Osteocyte (in vitro differentiated cells): ENCODE measurements at regions not wholly inside any gene's neighbourhood (a gene's known extent, or its start where the extent isn't known, plus 50 kb on each side); places are given as distances from the start of the nearest gene placed in this dataset.

Source experiments
- DNase-seq: peaks from one replicate; pipeline ENCODE4 v3.0.0; 2021; ENCODE audit warnings: mixed read lengths; ENCODE audit not compliant: unreplicated experiment; ENCODE audit errors: extremely low spot score
- H3K27ac Mint-ChIP-seq: one replicate; pipeline ENCODE4 v1.8.0; 2021; ENCODE audit warnings: mild to moderate bottlenecking, mixed read lengths; ENCODE audit not compliant: unreplicated experiment
- H3K27me3 Mint-ChIP-seq: one replicate; pipeline ENCODE4 v1.8.0; 2021; ENCODE audit warnings: mixed read lengths; ENCODE audit not compliant: unreplicated experiment
- H3K36me3 Mint-ChIP-seq: one replicate; pipeline ENCODE4 v1.8.0; 2021; ENCODE audit warnings: mixed read lengths; ENCODE audit not compliant: unreplicated experiment
- H3K4me1 Mint-ChIP-seq: one replicate; pipeline ENCODE4 v1.8.0; 2021; ENCODE audit warnings: mixed read lengths; ENCODE audit not compliant: unreplicated experiment
- H3K4me3 Mint-ChIP-seq: one replicate; pipeline ENCODE4 v1.8.0; 2021; ENCODE audit warnings: mild to moderate bottlenecking, moderate library complexity, mixed read lengths; ENCODE audit not compliant: unreplicated experiment
- H3K9me3 Mint-ChIP-seq: one replicate; pipeline ENCODE4 v1.8.0; 2021; ENCODE audit warnings: mixed read lengths; ENCODE audit not compliant: unreplicated experiment
- TF ChIP-seq, protein P1 (sequence below): fragments of 200-600 bp; sonication (generic); IDR thresholded peaks from 2 replicates; pipeline ENCODE4 v1.5.0; 2021; ENCODE audit warnings: antibody characterized with exemption, mild to moderate bottlenecking, moderate library complexity

DNA sequence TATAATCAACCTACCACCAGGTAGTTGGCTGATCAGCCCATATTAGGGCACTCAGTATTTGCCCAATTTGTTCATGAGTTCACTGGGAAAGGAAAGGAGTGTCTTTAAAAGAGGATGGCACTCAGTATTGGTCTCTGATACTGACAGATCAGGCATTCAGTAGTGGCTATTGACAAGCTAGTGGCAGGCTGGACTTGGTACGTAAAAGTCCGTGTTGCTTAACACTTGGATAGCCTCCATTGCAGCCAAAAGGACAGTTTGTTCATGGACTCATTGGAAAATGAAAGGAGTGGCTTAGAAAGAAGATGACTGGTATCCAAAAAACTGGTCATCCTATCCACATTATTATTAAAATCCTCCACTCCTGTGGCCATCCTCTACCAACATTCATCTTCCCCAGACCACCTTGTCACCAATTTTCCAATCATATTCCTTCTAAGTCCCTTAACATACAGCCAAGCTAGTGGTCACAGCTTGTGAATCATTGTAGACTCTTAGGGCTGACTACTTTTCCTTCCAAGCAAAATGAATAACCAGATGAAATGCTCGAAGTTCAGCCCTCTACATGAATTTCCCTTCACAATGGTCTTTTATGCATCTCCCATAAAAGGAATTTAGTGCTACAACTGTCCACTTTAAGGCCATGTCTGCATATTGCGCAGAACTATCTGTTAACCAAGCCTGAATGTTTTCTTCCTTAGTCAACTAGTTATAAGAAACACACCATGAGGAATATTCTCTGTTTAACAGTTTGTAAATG lies 78.6 kb upstream of the MAGI2 start:
- Mint-ChIP-seq H3K36me3 (no peaks in the 10 kb centered on the region), H3K4me1 (peaks cover 4% of the 10 kb centered on the region), H3K4me3 (no peak overlapping the region), H3K27ac (no peak overlapping the region), H3K27me3 (no peaks in the 10 kb centered on the region), H3K9me3 (no peaks in the 10 kb centered on the region)
- TF ChIP-seq, protein P1, sequence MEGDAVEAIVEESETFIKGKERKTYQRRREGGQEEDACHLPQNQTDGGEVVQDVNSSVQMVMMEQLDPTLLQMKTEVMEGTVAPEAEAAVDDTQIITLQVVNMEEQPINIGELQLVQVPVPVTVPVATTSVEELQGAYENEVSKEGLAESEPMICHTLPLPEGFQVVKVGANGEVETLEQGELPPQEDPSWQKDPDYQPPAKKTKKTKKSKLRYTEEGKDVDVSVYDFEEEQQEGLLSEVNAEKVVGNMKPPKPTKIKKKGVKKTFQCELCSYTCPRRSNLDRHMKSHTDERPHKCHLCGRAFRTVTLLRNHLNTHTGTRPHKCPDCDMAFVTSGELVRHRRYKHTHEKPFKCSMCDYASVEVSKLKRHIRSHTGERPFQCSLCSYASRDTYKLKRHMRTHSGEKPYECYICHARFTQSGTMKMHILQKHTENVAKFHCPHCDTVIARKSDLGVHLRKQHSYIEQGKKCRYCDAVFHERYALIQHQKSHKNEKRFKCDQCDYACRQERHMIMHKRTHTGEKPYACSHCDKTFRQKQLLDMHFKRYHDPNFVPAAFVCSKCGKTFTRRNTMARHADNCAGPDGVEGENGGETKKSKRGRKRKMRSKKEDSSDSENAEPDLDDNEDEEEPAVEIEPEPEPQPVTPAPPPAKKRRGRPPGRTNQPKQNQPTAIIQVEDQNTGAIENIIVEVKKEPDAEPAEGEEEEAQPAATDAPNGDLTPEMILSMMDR: no peak
- DNase-seq: no peak

GRCh38 chr7:79531116-79531515 lies 77.6 kb upstream of the MAGI2 start:
- Mint-ChIP-seq H3K27me3 (no peaks in the 10 kb centered on the region), H3K4me3 (no peak overlapping the region), H3K9me3 (no peaks in the 10 kb centered on the region), H3K27ac (no peak overlapping the region), H3K4me1 (peaks cover 4% of the 10 kb centered on the region), H3K36me3 (no peaks in the 10 kb centered on the region)
- TF ChIP-seq, protein P1: no peak
- no peak for DNase-seq

DNA sequence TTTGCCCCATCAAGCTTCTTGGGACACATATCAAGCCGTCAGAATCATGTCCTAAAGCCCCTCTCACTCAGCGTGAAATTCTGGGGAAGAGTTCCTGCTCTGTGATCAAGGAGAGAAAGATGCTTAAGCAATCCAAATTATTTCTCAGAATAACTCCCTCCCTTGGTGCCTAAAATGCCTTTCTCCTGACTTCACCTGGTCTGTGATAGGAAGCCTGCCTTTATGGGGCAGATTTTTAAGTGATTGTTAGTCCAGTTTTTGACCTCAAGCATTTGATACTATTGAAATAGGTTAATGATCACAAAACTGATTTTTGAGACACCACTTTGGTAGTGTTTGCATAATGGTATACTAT lies 76.4 kb upstream of the MAGI2 start:
- no peak for DNase-seq
- TF ChIP-seq, protein P1: no peak
- H3K36me3 Mint-ChIP-seq: no peaks in the 10 kb centered on the region
- H3K27me3 Mint-ChIP-seq: no peaks in the 10 kb centered on the region
- no peak overlapping the region for H3K4me3 Mint-ChIP-seq
- H3K9me3 Mint-ChIP-seq: no peaks in the 10 kb centered on the region
- H3K4me1 Mint-ChIP-seq: peaks cover 4% of the 10 kb centered on the region
- H3K27ac Mint-ChIP-seq: no peak overlapping the region

- no peaks in the 10 kb centered on the region for H3K27me3 Mint-ChIP-seq
- H3K9me3 Mint-ChIP-seq: no peaks in the 10 kb centered on the region
- no peak for DNase-seq
- TF ChIP-seq, protein P1: no peak
- no peaks in the 10 kb centered on the region for H3K36me3 Mint-ChIP-seq
- H3K4me3 Mint-ChIP-seq: no peak overlapping the region
- H3K4me1 Mint-ChIP-seq: peaks cover 4% of the 10 kb centered on the region
- H3K27ac Mint-ChIP-seq: no peak overlapping the region
Observed at GRCh38 chr7:79529214-79529880, 75.9 kb upstream of the MAGI2 start.

DNA sequence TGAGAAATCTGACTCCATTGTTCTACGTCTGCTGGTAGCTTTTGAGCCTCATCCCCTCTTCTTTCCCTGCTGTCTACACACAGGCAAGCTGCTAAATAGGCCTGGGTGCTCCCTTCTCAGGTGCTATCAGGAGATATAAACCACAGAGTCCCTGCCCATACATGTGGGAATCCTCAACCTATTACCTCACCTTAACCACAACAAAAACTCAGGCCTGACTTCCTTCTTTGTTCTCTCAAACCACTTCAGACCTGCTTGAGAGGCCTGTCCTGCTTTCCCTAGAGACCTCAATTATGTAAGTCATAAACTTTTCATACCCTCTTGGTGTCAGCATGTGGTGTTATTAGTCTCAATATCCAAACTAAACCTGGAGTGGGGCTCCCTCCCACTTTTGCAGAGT lies 75.0 kb upstream of the MAGI2 start:
- DNase-seq: no peak
- no peak overlapping the region for H3K4me3 Mint-ChIP-seq
- H3K9me3 Mint-ChIP-seq: no peaks in the 10 kb centered on the region
- peaks cover 12% of the 10 kb centered on the region for H3K4me1 Mint-ChIP-seq
- TF ChIP-seq, protein P1: no peak
- no peaks in the 10 kb centered on the region for H3K36me3 Mint-ChIP-seq
- H3K27ac Mint-ChIP-seq: peak overlapping the region; percentile 5
- H3K27me3 Mint-ChIP-seq: no peaks in the 10 kb centered on the region
